ENCODE measurements at regions not wholly inside any gene's neighbourhood (a gene's known extent, or its start where the extent isn't known, plus 50 kb on each side); places are given as distances from the start of the nearest gene placed in this dataset.
A peak's percentile ranks its signal among the peaks of the same experiment; 100 is the strongest.

DNA sequence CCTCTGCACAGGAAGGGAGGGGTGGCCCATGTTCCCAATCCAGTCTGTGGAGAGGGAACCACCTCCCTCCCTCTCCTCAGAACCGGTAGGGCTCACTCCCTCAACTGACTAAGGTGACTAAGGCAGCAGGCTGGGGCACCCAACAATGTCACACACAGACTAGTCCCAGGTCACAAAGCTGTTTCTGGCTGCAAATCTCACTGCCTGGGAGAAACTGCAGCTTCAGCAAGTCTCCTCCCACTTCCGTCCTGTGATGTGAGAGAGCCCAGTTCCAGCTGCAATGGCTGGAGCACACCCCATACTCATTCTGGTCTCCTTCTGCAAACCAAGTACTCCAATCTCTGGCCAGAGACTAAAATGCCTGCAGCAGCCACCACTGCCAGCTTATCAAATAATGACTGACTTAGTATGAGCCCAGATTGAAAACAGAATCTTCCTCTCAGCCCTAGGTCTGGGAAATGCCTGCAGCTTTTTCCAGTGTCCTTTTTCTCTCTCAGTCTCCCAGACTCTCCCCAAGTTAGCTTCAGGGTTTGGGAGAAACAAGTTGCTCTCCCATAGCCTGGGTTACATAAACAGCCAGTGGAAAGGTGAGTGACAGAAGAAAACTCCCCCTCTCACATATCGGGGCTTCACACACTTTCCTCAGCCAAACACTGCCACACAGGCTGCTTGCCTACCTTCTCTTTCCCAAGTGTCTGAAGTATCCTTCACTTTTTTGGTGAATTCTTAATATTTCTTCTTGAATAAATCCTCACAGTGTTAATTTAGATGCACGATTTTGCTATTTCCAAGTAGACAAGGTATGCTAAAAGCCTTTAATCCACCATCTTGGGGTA lies 247.4 kb upstream of the RASA1 start:
- TF ChIP-seq POLR2A (IDR thresholded peaks at IDR 0.05), result no peak
- TF ChIP-seq, protein P1, sequence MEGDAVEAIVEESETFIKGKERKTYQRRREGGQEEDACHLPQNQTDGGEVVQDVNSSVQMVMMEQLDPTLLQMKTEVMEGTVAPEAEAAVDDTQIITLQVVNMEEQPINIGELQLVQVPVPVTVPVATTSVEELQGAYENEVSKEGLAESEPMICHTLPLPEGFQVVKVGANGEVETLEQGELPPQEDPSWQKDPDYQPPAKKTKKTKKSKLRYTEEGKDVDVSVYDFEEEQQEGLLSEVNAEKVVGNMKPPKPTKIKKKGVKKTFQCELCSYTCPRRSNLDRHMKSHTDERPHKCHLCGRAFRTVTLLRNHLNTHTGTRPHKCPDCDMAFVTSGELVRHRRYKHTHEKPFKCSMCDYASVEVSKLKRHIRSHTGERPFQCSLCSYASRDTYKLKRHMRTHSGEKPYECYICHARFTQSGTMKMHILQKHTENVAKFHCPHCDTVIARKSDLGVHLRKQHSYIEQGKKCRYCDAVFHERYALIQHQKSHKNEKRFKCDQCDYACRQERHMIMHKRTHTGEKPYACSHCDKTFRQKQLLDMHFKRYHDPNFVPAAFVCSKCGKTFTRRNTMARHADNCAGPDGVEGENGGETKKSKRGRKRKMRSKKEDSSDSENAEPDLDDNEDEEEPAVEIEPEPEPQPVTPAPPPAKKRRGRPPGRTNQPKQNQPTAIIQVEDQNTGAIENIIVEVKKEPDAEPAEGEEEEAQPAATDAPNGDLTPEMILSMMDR (IDR thresholded peaks at IDR 0.05), result no peak
- peak; percentile 8 to 11 for DNase-seq
- Histone ChIP-seq H3K36me3 (no peaks in the 10 kb centered on the region), H3K9me3 (no peaks in the 10 kb centered on the region), H3K4me1 (no peaks in the 10 kb centered on the region), H3K4me3 (replicated peaks in 1 of 3) (no peak overlapping the region), H3K27ac (no peak overlapping the region), H3K27me3 (no peaks in the 10 kb centered on the region)
- WGBS, 2 donors, result 34 to 41% methylated on average over 2 to 4 of the region's 4 CpGs
- intact Hi-C loops (cut with DNase I), result no loop called here

DNA sequence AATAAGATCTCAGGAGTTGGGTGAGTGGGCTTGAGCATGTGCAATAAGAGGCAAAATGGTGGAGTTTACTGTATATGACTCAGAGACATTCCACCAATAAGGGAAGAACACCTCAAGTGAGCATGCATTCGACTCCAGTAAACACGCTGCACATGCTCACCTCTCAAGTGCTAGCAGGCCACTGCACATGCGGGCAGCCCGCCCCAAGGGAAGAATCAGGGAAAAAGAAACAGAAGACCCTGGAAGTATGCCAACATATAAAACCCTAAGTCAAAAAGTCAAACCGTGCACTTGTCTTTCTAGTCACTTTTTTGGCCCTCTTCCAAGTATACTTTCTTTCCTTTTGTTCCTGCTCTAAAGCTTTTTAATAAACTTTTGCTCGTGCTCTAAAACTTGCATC lies 245.3 kb upstream of the RASA1 start:
- no peak overlapping the region for H3K27ac ChIP-seq
- intact Hi-C loops (cut with DNase I), result no loop called here
- no peaks in the 10 kb centered on the region for H3K9me3 ChIP-seq
- H3K4me3 ChIP-seq (replicated peaks in 1 of 3), result no peak overlapping the region
- H3K4me1 ChIP-seq, result no peaks in the 10 kb centered on the region
- no peaks in the 10 kb centered on the region for H3K36me3 ChIP-seq
- WGBS, 2 donors, result 21 to 31% methylated on average over 6 of the region's 6 CpGs
- DNase-seq, result no peak
- TF ChIP-seq, protein P1 (IDR thresholded peaks at IDR 0.05), result no peak
- TF ChIP-seq POLR2A (IDR thresholded peaks at IDR 0.05), result no peak
- H3K27me3 ChIP-seq, result no peaks in the 10 kb centered on the region

DNA sequence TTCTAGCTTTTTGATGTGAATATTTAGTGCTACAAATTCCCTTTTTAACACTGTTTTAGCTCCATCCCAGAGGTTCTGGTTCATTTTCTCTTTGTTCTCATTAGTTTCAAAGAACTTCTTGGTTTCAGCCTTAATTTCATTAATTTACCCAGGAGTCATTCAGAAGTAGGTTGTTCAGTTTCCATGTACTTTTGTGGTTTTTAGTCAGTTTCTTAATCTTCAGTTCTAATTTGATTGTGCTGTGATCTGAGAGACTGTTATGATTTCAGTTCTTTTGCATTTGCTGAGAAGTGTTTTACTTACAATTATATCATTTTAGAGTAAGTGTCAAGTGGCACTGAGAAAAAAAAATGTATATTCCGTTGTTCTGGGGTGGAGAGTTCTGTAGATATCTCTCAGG lies 240.1 kb upstream of the RASA1 start:
- 80 to 83% methylated on average over 1 of the region's 1 CpG for WGBS, 2 donors
- TF ChIP-seq, protein P1 (IDR thresholded peaks at IDR 0.05), result no peak
- TF ChIP-seq POLR2A (IDR thresholded peaks at IDR 0.05), result no peak
- H3K9me3 ChIP-seq, result no peaks in the 10 kb centered on the region
- no peaks in the 10 kb centered on the region for H3K36me3 ChIP-seq
- H3K4me3 ChIP-seq (replicated peaks in 1 of 3), result no peak overlapping the region
- no peaks in the 10 kb centered on the region for H3K27me3 ChIP-seq
- H3K4me1 ChIP-seq, result no peaks in the 10 kb centered on the region
- H3K27ac ChIP-seq, result no peak overlapping the region
- DNase-seq, result no peak
- intact Hi-C loops (cut with DNase I), result no loop called here

DNA sequence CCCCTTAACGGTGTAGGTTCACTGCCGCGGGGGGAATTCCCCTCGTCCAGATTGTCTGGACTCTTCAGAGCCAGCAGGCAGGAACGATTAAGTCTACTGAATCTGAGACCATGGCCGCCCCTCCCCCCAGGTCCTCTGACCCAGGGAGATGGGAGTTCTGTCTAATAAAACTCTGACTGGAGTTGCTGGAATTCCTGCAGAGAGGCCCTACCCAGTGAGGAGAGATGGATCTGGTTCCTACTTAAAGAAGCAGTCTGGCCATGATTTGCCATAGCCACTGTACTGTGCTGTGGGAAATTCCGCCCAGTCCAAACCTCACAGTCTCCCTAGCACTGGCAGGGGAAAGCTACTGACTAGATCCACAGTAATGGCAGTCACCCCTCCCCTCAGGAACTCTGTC lies 237.7 kb upstream of the RASA1 start:
- no peak overlapping the region for H3K27ac ChIP-seq
- H3K4me3 ChIP-seq (replicated peaks in 1 of 3), result no peak overlapping the region
- H3K4me1 ChIP-seq, result no peaks in the 10 kb centered on the region
- no peaks in the 10 kb centered on the region for H3K27me3 ChIP-seq
- no peaks in the 10 kb centered on the region for H3K36me3 ChIP-seq
- WGBS, 2 donors, result 36 to 100% methylated on average over 1 to 7 of the region's 7 CpGs
- H3K9me3 ChIP-seq, result no peaks in the 10 kb centered on the region
- TF ChIP-seq POLR2A (IDR thresholded peaks at IDR 0.05), result no peak
- TF ChIP-seq, protein P1 (IDR thresholded peaks at IDR 0.05), result no peak
- intact Hi-C loops (cut with DNase I), result no loop called here
- peak; percentile 45 to 47 for DNase-seq

DNA sequence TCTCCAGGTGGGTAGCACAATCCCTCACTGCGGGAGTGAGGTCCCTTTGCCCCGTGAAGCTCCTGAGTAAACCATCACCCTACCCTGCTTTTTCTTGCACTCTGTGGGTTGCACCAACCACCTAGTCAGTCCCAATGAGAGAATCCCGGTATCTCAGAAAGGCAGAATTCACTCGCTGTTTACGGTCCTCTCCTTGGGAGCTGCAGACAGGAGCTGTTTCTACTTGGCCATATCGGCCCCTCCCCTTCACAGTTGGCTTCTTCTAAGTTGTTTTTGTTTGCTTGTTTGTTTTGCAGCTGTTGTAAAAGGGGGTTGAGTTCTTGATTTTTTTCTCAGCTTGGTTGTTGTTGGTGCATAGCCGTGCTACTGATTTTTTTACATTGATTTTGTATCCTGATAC lies 237.0 kb upstream of the RASA1 start:
- no peaks in the 10 kb centered on the region for H3K9me3 ChIP-seq
- WGBS, 2 donors, result 83 to 89% methylated on average over 7 of the region's 7 CpGs

More for the DNA sequence above, 237.0 kb upstream of the RASA1 start:
- no peak overlapping the region for H3K4me3 ChIP-seq (replicated peaks in 1 of 3)
- no peak overlapping the region for H3K27ac ChIP-seq
- H3K36me3 ChIP-seq, result no peaks in the 10 kb centered on the region
- intact Hi-C loops (cut with DNase I), result no loop called here
- DNase-seq, result no peak
- H3K4me1 ChIP-seq, result no peaks in the 10 kb centered on the region
- TF ChIP-seq, protein P1 (IDR thresholded peaks at IDR 0.05), result no peak
- TF ChIP-seq POLR2A (IDR thresholded peaks at IDR 0.05), result no peak
- no peaks in the 10 kb centered on the region for H3K27me3 ChIP-seq

All from thyroid gland (tissue), 4 donors.